MM.1S (cell line): ENCODE measurements at regions not wholly inside any gene's neighbourhood (a gene's known extent, or its start where the extent isn't known, plus 50 kb on each side); places are given as distances from the start of the nearest gene placed in this dataset.

Experiments used
- DNase-seq: peaks from one replicate; pipeline ENCODE4 v3.0.0-alpha.2; 2015
- H2AFZ ChIP-seq: fragments of 300-600 bp; sonication (generic); 2 replicates; pipeline ENCODE4 v1.6.0; 2016; ENCODE audit warnings: antibody characterized with exemption, low read length
- H3F3A ChIP-seq: fragments of 300-600 bp; sonication (generic); 2 replicates; pipeline ENCODE4 v1.6.1; 2016; ENCODE audit warnings: mild to moderate bottlenecking, antibody characterized with exemption, low read length, moderate library complexity, mixed read lengths; ENCODE audit not compliant: insufficient read depth
- H3K27ac ChIP-seq: fragments of 300-600 bp; sonication (generic); 2 replicates; pipeline ENCODE4 v1.5.1; 2016; ENCODE audit warnings: mild to moderate bottlenecking, low read length
- H3K27me3 ChIP-seq: fragments of 300-600 bp; sonication (generic); replicated peaks from 2 replicates; pipeline ENCODE4 v1.6.0; 2016; ENCODE audit warnings: low read length; ENCODE audit not compliant: insufficient read depth
- H3K36me3 ChIP-seq: fragments of 300-600 bp; sonication (generic); replicated peaks from 2 replicates; pipeline ENCODE4 v1.6.1; 2016; ENCODE audit warnings: mild to moderate bottlenecking, low read length, mixed read lengths; ENCODE audit not compliant: insufficient read depth
- H3K4me1 ChIP-seq: fragments of 300-600 bp; sonication (generic); 2 replicates; pipeline ENCODE4 v1.6.1; 2016; ENCODE audit warnings: low read length, mixed read lengths
- H3K4me2 ChIP-seq: fragments of 300-600 bp; sonication (generic); 2 replicates; pipeline ENCODE4 v1.6.0; 2016; ENCODE audit warnings: low read depth, low read length
- H3K4me3 ChIP-seq: fragments of 300-600 bp; sonication (generic); 2 replicates; pipeline ENCODE4 v1.5.1; 2016; ENCODE audit warnings: low read length, mixed read lengths
- H3K79me2 ChIP-seq: fragments of 300-600 bp; sonication (generic); 2 replicates; pipeline ENCODE4 v1.6.1; 2016; ENCODE audit warnings: mixed run types, low read length, mixed read lengths
- H3K9ac ChIP-seq: fragments of 300-600 bp; sonication (generic); 2 replicates; pipeline ENCODE4 v1.6.1; 2016; ENCODE audit warnings: low read length, mixed read lengths
- H3K9me2 ChIP-seq: fragments of 300-600 bp; sonication (generic); replicated peaks from 2 replicates; pipeline ENCODE4 v1.6.1; 2016; ENCODE audit warnings: mild to moderate bottlenecking, low read length, mixed read lengths; ENCODE audit not compliant: insufficient read depth
- H3K9me3 ChIP-seq: fragments of 300-600 bp; sonication (generic); replicated peaks from 2 replicates; pipeline ENCODE4 v1.6.1; 2016; ENCODE audit warnings: mild to moderate bottlenecking, low read length, mixed read lengths; ENCODE audit not compliant: insufficient read depth
- H4K20me1 ChIP-seq: fragments of 300-600 bp; sonication (generic); 2 replicates; pipeline ENCODE4 v1.6.1; 2016; ENCODE audit warnings: mild to moderate bottlenecking, low read length, moderate library complexity, mixed read lengths; ENCODE audit not compliant: insufficient read depth
- EZH2 ChIP-seq: fragments of 300-600 bp; sonication (generic); optimal IDR thresholded peaks from 2 replicates; pipeline ENCODE3; 2017; ENCODE audit warnings: low read depth, mild to moderate bottlenecking, antibody characterized with exemption, low read length, mixed read lengths
- EZH2phosphoT487 ChIP-seq: fragments of 300-600 bp; sonication (generic); IDR thresholded peaks from 2 replicates; pipeline ENCODE4 v1.6.1; 2018; ENCODE audit warnings: antibody characterized with exemption, low read length
- TF ChIP-seq, protein P1 (sequence below): fragments of 300-600 bp; sonication (generic); IDR thresholded peaks from 2 replicates; pipeline ENCODE4 v1.5.1; 2016; ENCODE audit warnings: antibody characterized with exemption, low read length, mixed read lengths

DNA sequence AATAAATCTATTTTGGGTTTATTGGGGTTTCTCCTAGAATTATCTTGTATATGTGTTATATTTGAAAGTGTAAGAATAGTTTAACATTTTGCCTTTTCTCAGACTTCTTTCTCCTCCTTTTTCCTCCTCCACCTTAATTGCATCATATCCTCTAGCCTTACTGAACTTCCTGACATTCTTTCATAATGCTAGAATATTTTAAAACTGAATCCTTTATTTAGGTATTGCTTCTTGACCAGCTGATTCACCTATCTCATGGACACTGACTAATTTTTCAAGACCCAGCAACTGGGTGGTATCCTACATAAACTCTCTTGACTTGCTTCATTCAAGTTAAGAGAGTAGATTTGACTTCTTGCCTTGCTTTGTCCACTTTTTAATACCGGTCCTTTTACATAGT, 1508.9 kb downstream of the STIM2 start:
- no peak for DNase-seq
- H4K20me1 ChIP-seq = no peaks in the 10 kb centered on the region
- H3K79me2 ChIP-seq = no peaks in the 10 kb centered on the region
- H3K4me3 ChIP-seq = no peak overlapping the region
- no peaks in the 10 kb centered on the region for H3F3A ChIP-seq
- no peaks in the 10 kb centered on the region for H3K27me3 ChIP-seq
- H3K4me2 ChIP-seq = no peak overlapping the region
- TF ChIP-seq, protein P1, sequence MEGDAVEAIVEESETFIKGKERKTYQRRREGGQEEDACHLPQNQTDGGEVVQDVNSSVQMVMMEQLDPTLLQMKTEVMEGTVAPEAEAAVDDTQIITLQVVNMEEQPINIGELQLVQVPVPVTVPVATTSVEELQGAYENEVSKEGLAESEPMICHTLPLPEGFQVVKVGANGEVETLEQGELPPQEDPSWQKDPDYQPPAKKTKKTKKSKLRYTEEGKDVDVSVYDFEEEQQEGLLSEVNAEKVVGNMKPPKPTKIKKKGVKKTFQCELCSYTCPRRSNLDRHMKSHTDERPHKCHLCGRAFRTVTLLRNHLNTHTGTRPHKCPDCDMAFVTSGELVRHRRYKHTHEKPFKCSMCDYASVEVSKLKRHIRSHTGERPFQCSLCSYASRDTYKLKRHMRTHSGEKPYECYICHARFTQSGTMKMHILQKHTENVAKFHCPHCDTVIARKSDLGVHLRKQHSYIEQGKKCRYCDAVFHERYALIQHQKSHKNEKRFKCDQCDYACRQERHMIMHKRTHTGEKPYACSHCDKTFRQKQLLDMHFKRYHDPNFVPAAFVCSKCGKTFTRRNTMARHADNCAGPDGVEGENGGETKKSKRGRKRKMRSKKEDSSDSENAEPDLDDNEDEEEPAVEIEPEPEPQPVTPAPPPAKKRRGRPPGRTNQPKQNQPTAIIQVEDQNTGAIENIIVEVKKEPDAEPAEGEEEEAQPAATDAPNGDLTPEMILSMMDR = no peak
- no peak for TF ChIP-seq EZH2phosphoT487
- no peak for TF ChIP-seq EZH2
- H3K9me3 ChIP-seq = no peaks in the 10 kb centered on the region
- H2AFZ ChIP-seq = no peak overlapping the region
- H3K9ac ChIP-seq = no peak overlapping the region
- H3K4me1 ChIP-seq = no peaks in the 10 kb centered on the region
- H3K9me2 ChIP-seq = no peaks in the 10 kb centered on the region
- H3K27ac ChIP-seq = no peak overlapping the region
- no peaks in the 10 kb centered on the region for H3K36me3 ChIP-seq

DNA sequence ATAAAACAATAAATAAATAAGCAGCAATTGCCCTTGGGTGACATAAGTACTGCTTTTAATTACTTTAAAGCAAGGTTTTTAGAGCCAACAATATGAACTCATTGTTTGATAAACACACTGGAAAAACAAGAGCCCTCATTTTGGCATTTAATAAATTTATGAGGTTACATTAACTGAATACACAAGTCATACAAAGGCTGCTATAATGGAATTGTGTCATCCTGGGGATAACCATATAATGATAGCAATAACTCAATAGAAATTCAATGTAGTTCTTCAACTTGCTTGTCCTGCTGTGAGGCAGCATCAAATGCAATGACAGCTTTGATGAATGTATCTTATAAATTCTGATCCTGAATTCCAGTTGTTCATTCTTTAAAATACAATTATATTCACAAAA, 1512.5 kb downstream of the STIM2 start:
- DNase-seq = no peak
- Histone ChIP-seq H4K20me1 (no peaks in the 10 kb centered on the region), H3K9me3 (no peaks in the 10 kb centered on the region), H3K27ac (no peak overlapping the region), H3K4me3 (no peak overlapping the region), H3K4me2 (no peak overlapping the region), H3K79me2 (no peaks in the 10 kb centered on the region), H3K36me3 (no peaks in the 10 kb centered on the region), H3K9me2 (no peaks in the 10 kb centered on the region), H2AFZ (no peak overlapping the region), H3K4me1 (no peaks in the 10 kb centered on the region), H3K9ac (no peak overlapping the region), H3K27me3 (no peaks in the 10 kb centered on the region), H3F3A (no peaks in the 10 kb centered on the region)
- TF ChIP-seq, protein P1 = no peak
- no peak for TF ChIP-seq EZH2phosphoT487
- TF ChIP-seq EZH2 = no peak

DNA sequence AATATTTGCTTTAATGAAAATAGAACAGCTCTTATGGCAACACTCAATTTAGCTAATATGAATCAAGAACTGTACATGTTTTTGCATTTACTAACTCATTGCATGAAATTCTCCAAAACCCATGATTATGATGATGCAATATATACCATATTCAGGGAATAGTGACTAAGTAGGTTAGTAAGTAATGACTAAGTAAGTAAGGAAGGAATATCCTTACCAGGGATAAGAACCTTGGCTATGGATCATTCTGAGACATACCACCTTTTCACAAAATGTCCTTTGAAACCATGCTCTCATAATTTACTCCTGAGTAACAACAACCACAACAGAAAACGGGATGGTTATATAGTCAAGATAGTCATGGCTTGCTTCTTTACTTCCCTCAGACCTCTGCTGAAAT, 1513.0 kb downstream of the STIM2 start:
- H3K9me3 ChIP-seq = no peaks in the 10 kb centered on the region
- no peaks in the 10 kb centered on the region for H3K36me3 ChIP-seq
- no peak overlapping the region for H3K4me3 ChIP-seq
- H3K79me2 ChIP-seq = no peaks in the 10 kb centered on the region
- DNase-seq = no peak
- no peaks in the 10 kb centered on the region for H3K4me1 ChIP-seq
- no peak overlapping the region for H3K27ac ChIP-seq
- H3K4me2 ChIP-seq = no peak overlapping the region
- H3K9ac ChIP-seq = no peak overlapping the region
- no peaks in the 10 kb centered on the region for H4K20me1 ChIP-seq
- H2AFZ ChIP-seq = no peak overlapping the region
- TF ChIP-seq, protein P1 = no peak
- no peak for TF ChIP-seq EZH2phosphoT487
- TF ChIP-seq EZH2 = no peak
- H3K27me3 ChIP-seq = no peaks in the 10 kb centered on the region
- no peaks in the 10 kb centered on the region for H3F3A ChIP-seq
- no peaks in the 10 kb centered on the region for H3K9me2 ChIP-seq
